M059J (cell line): ENCODE measurements at regions not wholly inside any gene's neighbourhood (a gene's known extent, or its start where the extent isn't known, plus 50 kb on each side); places are given as distances from the start of the nearest gene placed in this dataset.
"Not testable (repeated sequence)": the region's sequence is repeated elsewhere in the genome, so short reads cannot be mapped to it uniquely, and the experiment has no call there.

Experiments
- DNase-seq: peaks from one replicate; pipeline ENCODE4 v3.0.0-alpha.2; 2012; ENCODE audit warnings: low read depth

DNA sequence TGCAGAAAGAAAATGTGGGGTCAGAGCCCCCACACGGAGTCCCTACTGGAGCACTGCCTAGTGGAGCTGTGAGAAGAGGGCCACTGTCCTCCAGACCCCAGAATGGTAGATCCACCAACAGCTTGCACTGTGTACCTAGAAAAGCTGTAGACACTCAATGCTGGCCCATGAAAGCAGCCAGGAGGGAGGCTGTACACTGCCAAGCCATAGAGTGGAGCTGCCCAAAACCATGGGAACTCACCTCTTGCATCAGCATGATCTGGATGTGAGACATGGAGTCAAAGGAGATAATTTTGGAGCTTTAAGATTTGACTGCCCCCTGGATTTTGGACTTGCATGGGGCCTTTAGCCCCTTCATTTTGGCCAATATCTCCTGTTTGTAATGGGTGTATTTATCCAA, 452.3 kb downstream of the MRPL39 start:
- not testable (repeated sequence) for DNase-seq

DNA sequence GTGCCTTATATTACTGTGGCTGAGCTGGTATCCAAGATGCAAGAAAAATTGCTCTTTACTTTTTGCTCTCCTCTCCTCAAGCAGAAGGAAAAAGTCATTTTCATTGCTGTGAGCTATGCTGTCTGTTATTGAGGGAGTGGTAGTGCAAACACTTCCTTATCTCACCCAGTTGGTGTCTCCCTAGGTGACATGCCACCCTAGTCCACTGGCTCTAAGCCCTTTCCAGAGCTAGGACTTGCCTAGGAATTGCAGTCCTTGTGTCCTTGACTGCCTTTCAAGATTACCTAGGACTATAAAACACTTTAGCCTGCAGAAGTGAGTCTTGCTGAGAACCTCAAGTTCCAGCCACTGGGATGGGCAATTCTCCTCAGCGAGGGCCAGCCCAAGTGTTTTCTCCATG, 458.3 kb downstream of the MRPL39 start:
- no peak for DNase-seq

DNA sequence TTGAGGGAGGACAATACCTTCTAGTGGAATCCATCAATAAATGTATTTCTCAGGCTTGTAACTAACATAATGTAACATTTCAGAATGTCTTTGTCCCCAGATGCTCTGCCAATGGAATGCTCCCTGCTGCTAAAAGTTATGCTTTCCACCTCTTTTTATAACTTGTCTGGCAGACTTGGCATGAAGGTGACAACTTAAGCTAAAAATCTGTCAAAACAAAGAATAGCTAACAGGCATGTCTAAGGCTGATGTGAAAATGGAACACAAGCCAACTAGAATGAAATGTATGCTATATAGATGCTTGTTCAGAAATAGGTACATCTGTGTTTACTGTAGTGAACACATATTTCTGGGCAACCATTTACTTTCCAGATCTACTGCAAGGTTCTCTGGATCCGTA, 467.9 kb downstream of the MRPL39 start:
- DNase-seq = no peak

DNA sequence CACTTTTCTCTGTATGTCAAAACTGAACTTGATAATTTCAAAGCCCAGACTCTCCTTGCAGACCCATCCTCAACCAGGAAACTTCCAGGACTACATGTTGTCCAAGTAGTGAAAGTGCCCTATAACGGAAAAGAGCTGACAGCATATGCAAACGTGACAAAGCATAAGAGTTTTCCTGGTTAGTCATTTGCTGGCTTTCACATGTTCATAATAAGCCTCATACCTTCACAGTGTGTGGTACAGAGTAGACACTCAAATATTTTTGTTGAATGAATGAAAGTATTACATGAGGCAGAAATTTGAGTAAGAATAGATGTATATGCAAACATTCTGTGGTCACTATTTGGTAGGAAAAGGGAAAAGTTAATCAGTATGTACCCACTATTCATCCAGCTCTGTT, 473.3 kb downstream of the MRPL39 start:
- peak; percentile 60 for DNase-seq

DNA sequence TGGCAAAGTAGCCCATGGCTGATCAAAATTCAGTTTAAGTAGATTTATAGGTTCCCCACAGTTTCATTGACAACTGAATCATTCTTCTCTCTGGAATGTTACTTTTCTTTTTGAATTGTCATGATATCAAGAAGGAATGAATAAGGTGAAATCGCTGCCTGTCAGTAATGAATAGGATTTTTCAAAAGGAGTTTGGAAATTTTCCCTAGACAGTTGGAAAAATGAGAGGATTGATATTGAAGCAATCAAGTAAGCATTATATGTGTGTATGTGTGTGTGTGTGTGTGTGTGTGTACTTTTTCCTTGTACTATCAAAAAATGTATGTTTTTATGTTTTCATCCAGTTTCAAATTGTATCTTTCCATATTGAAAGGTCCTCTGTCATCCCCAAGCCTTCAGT, 479.5 kb downstream of the MRPL39 start:
- no peak for DNase-seq

DNA sequence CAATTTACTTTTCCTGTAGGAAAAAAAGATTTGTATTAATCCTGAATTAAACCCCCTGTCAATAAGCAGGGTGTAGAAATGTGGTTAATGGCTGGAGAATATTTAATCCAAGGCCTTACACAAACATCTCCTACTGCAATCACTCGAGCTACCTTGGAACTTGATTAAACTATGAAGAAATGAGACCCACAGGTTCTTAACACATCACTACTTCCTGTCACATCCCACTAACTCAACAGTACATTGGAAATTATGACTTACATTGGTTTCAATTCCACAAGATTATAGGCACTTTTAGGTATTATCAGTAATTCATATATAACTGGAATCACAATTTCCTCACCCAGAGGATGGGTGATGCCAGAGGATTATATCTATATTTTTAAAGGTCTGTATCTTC, 480.3 kb downstream of the MRPL39 start:
- DNase-seq = no peak

DNA sequence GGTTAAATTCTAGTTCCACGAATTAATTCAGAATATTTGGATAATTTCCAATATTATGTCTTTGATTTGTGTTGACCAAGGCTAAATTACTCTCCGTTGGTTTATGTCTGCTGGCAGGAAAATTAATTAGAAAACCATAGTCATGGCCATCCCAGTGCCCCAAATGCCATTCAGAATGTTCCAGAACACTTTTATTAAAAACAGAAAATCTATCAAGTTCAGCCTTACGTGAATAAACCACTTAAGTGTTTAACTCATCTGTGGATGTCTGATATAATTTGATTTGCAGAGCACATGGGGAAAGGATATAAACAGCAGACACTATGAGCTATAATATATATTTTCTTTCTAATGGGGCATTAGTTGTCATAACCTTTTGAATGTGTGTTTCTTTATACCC, 480.7 kb downstream of the MRPL39 start:
- no peak for DNase-seq

DNA sequence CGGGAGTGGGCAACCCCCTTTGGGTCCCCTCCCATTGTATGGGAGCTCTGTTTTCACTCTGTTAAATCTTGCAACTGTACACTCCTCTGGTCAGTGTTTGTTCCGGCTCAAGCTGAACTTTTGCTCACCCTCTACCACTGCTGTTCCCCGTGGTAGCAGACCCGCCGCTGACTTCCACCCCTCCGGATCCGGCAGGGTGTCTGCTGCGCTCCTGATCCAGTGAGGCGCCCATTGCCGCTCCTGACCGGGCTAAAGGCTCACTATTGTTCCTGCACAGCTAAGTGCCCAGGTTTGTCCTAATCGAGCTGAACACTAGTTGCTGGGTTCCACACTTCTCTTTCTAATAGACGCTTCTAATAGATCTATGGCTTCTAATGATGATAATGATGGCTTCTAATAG, 488.6 kb downstream of the MRPL39 start:
- DNase-seq = no peak

DNA sequence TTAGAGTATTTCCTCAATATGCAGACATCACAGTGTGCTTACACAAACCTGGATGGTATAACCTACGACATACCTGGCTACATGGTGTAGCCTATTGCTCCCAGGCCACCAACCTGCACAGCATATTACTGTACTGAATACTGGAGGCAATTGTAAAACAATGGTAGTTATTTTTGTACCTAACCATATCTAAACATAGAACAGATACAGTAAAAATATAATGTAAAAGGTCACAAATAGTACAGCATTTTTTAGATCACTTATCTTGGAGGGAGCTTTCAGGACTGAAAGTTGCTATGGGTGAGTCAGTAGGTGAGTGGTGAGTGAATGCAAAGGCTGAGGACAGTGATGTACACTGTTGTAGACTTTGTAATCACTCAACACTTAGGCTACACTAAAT, 492.3 kb downstream of the MRPL39 start:
- peak; percentile 32 for DNase-seq

DNA sequence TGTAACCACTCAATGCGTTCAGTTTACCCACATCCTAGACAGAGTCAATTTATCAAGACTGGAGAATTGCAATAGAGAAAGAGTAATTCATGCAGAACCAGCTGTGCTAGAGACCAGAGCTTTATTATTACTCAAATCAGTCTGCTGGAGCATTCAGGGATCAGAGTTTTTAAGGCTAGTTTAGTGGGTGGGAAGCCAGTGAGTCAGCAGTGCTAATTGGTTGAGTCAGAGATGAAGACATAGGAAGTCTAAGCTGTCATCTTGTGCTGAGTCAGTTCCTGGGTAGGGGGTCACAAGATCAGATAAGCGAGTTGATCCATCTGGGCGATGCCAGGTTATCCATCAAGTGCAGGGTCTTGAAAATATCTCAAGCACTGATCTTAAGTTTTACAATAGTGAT, 499.6 kb downstream of the MRPL39 start:
- peak; percentile 92 for DNase-seq

DNA sequence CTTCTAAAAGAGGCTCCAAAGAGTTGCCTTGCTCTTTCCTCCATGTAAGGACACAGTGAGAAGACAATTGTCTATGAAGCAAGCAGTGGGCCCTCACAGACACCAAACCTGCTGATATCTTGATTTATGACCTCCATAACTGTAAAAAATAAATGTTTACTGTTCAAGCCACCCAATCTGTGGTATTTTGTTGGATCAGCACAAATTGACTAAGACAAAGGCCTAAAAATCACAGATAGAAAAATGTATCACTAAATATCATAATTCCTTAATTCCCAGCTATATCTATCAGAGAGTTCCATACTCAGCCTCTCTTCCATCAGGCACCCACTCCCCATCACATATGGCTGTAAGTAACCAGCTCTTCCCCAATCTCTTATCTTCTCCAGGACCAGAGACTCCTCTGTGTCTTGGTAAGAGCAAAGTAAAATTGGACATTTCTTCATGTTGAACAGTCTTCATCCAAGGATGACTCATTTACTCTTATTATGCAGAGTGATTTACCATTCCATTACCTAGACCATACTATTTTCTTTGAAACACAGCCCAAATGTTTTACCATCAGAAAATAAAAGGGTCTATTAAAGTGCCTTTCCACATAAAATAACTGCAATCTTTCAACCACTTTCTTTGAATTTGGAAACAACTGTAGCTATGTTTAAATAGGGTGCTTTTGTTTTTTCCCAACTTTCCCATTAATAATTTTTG, 503.6 kb downstream of the MRPL39 start:
- peak; percentile 49 for DNase-seq

DNA sequence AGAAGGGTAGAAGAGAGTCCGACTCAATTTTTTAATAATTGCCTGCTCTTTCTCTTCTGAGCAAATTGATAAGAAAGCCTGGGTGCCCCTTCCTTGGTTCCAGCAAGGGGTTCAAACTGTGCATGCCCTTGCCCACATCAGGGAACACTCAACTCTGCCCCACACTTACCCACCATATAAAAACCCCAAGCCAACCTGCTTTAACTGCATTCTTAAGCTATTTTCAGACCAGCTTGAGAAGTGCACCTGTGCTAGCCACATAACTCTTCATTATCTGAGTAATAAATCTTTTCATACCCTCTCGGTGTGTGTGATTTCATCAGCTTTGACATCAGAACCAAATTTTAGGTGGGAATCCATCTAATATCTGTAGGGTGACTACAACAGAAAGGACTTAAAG, 509.6 kb downstream of the MRPL39 start:
- DNase-seq = no peak

DNA sequence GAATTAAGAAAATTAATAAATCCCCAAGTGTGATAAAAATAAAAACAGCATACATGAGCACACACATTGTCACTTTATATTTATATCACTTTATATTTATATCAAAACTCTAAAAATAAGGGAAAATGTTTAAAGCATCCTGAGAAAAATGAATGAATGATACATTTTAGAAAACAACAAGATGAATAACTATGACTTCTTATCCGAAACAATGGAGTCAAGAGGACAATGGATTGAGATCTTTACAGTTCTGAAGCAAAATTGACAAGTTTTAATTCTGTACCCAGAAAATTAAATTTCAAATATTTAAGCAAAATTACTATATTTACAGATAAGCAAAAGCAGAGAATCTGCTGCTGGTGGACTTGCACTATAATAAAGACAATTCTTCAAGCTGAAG, 512.6 kb downstream of the MRPL39 start:
- DNase-seq = no peak

DNA sequence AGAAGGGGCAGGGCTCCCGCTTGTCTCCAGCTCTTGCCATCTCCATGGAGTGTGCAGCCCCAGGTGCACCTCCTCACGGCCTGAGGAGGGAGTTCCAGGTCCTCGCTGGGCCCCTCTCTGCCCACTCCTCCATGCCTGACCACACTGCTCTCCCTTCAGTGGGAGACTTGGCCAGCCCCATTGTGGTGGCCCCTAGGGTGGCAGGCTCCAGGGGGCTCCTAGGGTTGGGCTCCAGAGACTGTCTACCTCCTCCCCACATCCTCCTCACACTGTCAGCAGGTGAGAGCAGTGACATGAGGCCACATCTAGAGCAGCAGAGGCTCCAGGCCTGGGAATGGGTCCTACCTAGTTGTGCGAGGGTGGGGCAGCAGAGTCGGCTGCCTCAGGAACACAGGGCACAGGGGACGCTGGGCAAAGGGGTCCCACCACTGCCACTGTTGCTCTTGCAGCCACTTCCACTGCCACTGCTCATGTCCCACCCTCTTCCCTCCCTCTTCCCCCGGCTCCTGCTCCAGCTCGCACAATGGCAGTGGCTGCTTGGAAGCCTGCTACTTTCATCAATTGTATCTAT, 514.8 kb downstream of the MRPL39 start:
- DNase-seq = no peak

DNA sequence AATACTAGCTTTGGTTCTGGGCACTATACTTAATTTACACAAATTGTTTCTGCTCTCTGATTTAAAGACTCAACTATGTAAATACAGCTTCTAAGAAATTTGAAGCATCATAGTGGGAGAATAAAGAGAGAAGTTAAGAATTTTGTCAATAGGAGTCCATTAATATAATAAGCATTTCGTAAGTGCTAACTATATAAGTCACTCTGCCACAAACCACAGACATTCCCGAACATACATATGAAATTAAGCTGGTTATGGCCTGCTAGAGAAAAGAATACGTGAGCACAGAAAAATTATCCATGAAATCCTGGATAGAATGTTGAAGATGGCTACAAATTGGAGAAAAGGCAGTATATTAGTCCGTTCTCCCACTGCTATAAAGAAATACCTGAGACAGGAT, 526.2 kb downstream of the MRPL39 start:
- DNase-seq = no peak

DNA sequence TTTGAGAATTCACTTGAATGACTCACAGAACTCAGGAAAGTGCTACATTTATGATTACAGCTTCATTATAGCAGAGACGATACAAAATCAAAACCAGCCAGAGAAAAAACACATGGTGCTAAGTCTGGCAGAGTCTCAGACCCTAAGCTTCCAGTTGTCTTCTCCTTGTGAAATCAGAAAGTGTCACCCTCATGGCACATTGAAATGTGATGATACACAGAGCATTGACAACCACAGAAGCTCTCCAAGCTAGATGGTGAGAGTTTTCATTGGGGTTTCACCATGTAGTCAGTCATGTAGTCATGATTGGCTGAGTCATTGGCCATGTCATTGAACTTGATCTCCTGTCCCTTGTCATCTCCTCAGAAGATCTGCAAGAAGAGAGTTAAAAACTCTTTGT, 526.6 kb downstream of the MRPL39 start:
- peak; percentile 40 for DNase-seq

DNA sequence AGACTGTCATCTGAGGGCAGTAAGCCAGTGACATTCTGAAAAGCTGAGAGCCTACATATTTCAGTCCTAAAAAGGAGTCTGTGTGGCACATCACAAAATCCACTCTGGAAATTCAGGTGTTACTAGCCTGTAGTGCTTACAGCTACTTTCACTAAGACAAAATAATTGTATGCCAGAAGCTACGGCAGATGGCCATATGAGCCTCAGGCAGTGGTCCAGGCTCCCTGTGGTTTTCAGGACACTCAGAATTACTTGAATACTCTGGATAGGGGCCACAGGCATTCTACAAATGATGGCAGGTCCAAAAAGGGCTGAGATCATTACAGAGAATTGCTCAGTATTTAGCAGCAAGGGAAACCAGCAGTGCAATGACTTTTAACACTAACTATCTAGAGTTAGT, 527.1 kb downstream of the MRPL39 start:
- DNase-seq = peak; percentile 9

DNA sequence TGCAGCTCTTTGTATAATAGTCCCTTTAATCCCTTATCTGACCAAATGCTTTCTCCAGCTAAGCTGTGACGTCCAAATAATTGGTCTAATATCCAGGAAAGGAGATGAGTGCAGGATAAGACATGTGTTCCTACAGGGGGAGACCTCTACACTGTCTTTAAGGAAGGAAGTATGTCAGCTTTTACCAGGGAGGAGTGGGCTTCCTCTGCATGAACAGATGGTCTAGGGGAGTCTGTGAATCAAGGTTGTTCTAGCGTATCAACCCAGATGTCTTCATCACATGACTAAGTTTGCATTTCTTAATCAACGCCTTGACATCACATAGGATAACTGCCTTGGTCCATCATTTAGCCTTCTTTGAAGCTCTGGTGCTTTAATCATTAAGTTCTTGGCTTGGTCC, 528.2 kb downstream of the MRPL39 start:
- DNase-seq = no peak

DNA sequence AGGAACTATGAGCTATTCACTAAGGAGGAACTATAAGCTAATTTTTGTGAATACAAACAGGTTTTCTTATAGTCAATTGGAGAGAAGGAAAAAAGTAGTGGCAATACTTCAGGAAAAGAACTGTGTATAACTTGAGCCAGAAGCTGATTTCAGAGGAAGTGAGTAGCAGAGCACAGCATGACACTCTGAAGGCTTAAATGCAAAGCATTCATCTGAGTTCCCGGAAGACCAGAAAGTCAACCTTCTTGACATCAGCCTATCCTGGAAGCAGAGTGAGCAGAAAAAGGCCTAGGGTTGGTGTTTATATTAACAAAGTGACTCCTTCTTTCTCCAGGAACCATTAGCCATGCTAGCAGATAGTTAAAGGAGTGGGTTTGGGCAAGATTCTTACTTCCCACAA, 545.2 kb downstream of the MRPL39 start:
- DNase-seq = no peak

DNA sequence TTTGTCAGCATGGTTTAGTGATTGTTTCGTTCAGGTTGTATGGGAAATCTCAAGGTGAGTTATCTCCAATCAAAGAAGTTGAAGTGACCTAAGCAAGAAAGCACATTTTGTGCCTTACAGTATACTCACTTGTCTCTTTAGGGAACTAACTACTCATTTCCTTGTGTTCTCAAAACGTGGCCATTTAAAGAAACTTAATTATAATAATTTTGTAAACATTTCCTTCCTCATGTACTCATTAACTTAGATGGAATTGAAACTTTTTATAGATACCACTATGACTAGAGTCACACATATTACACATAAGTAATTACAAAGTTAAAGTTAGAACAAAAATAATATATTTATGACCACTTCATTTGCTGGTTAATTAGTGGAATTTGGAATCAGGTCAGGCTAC, 552.6 kb downstream of the MRPL39 start:
- DNase-seq = no peak

DNA sequence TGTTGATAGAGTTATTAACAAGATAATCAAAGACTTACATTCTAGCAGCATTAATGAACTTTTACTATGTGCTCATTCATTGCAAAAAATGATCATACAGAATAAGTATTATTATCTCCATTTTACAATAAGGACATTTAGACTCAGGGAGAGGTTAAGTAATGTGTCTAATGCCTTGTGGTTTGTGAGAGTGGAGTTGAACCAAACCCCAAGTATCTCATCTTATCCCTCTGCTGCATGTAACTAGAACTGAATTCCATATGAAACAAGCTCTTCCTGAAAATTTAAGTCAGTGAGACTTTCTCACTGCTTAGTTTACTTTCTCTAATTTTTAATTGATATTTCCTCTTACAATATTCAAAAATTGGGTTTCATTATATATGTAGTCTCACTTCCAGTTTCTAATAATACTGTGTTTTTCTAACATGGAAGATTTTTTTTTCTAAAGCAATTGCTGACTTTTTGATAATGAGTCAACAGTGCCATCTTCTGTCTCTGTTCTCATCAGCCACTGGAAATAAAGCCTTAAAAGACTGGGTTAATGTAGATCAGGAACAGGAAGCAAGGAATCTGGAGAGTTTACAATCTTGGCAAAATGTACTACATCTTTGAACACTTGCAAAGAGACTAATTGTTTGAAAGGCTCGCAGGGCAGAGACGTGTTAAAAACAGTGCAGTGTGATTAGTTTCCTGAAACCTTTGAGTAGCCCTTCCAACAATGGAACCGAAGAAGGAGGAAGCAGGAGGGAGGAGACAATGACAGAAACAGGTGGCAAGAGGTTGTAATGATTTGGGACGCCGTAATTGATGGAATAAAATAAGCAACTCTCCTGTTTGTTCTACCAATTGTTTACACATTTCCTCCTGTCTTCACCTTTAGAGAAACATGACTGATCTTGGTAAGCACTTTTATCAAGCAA, 567.6 kb downstream of the MRPL39 start:
- peak; percentile 53 for DNase-seq

DNA sequence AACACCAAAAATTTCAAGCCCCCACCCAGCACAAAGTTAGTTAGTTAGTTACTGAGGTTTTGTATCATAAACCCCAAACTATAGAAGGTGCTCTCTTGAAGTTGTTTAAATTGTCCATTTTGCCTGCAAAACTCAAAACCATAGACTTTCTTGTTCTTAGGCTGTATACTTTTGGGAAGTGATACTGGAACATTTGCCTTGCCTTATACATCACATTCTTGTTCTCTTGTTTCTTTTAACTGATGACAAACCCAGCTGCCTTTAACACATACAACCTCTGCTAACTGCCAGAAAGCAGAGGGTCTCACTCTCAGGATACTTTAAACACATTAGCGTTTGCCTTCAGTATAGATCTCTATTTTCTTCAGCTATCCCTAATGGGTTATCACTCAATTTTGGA, 570.5 kb downstream of the MRPL39 start:
- no peak for DNase-seq

DNA sequence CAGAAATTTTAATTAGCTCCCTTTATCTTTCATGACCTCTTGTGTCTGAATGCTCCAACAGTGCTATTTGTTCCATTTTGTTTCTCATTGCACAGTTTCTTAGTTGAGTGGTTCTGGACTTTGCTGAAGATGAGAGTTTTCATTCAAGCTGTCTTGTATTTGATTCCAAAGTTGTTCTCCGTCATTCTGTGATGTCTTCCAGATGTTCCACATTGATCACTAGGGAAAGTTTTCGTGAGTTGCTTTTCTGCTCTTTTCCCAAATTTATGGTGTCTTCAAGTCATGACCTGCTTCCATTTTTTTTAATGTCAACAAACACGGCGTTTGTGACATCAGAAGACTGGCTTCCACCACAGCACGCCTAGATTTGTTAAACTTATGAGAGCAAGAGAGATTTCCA, 575.5 kb downstream of the MRPL39 start:
- no peak for DNase-seq
